WTC11 (cell line): ENCODE measurements at regions not wholly inside any gene's neighbourhood (a gene's known extent, or its start where the extent isn't known, plus 50 kb on each side); places are given as distances from the start of the nearest gene placed in this dataset.

Experiments
- ZNF121 ChIP-seq: sonication (generic); formaldehyde crosslinking; IDR thresholded peaks from 2 replicates; pipeline ENCODE4 v1.8.0; 2023; ENCODE audit warnings: missing genetic modification reagents
- ZNF232 ChIP-seq: sonication (generic); formaldehyde crosslinking; IDR thresholded peaks from 2 replicates; pipeline ENCODE4 v1.8.0; 2022; ENCODE audit warnings: mild to moderate bottlenecking, missing genetic modification reagents

DNA sequence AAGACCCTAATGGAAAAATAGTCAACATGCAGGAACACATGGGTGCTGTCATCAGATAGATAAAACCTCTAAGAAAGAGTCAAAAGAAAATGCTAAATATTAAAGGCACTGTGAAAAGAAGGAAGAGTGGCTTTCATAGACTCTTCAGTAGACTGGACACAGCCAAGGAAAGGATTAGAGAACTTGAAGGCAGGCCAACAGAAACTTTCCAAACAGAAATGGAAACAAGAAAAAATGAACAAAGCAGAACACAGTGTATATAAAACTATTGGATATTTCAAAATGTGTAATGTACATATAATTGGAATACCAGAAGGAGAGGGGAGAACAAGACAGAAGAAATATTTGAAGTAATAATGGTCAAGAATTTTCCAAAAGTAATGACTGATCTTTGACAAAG, 431.9 kb downstream of the MATN1 start:
- TF ChIP-seq ZNF232 (CRISPR knock-in tag) (no peak), ZNF121 (CRISPR knock-in tag) (no peak)
